Transverse colon (tissue), 4 donors: ENCODE measurements at regions not wholly inside any gene's neighbourhood (a gene's known extent, or its start where the extent isn't known, plus 50 kb on each side); places are given as distances from the start of the nearest gene placed in this dataset.

ENCODE experiments used
- DNase-seq: peaks from one replicate; pipeline ENCODE4 v3.0.0-alpha.2; 2019
- H3K27ac ChIP-seq, 4 donors: fragments of 200-600 bp; sonication (generic); 2 replicates each; pipeline ENCODE4 v1.5.1; 2016 to 2018; ENCODE audit warnings: inconsistent platforms in 4 of 4
- H3K27me3 ChIP-seq: fragments of 200-600 bp; sonication (generic); 2 replicates; pipeline ENCODE4 v1.5.1; 2017; ENCODE audit warnings: inconsistent platforms
- H3K36me3 ChIP-seq, 4 donors: fragments of 200-600 bp; sonication (generic); 2 replicates each; pipeline ENCODE4 v1.5.1; 2017 to 2019; ENCODE audit warnings: inconsistent platforms in 4 of 4
- H3K4me1 ChIP-seq, 4 donors: fragments of 200-600 bp; sonication (generic); 2 replicates each; pipeline ENCODE4 v1.5.1; 2017 to 2020; ENCODE audit warnings: inconsistent platforms in 4 of 4
- H3K4me3 ChIP-seq, 4 donors: fragments of 200-600 bp; sonication (generic); 1 replicate in 1 of 4; 2 replicates in 3 of 4; pipeline versions ENCODE4 v1.5.1 to v1.6.1; 2017 to 2019; ENCODE audit warnings: inconsistent platforms in 4 of 4
- H3K9me3 ChIP-seq, 2 donors: fragments of 200-600 bp; sonication (generic); 2 replicates each; pipeline ENCODE4 v1.5.1; 2017 to 2019; ENCODE audit warnings: inconsistent platforms in 2 of 2
- CTCF ChIP-seq, 5 experiments: fragments of 200-600 bp in 3 of 5; fragments of 450-650 bp in 2 of 5; sonication (generic) in 3 of 5; IDR thresholded peaks; 1 replicate in 2 of 5; 2 replicates in 3 of 5; pipeline ENCODE4 v1.5.1; 2016 to 2017; ENCODE audit warnings: antibody characterized with exemption in 5 of 5, inconsistent platforms in 3 of 5, mild to moderate bottlenecking in 2 of 5, moderate library complexity in 1 of 5
- EP300 ChIP-seq: sonication (generic); formaldehyde crosslinking; IDR thresholded peaks from one replicate; pipeline ENCODE4 v1.6.1; 2017; ENCODE audit warnings: antibody characterized with exemption, low read depth
- POLR2A ChIP-seq: fragments of 450-650 bp; IDR thresholded peaks from one replicate; pipeline ENCODE4 v1.6.1; 2016; ENCODE audit warnings: antibody characterized with exemption, mild to moderate bottlenecking, moderate library complexity
- POLR2AphosphoS5 ChIP-seq, 3 donors: sonication (generic); formaldehyde crosslinking; IDR thresholded peaks; one replicate each; pipeline ENCODE4 v1.6.1; 2016; ENCODE audit warnings: antibody characterized with exemption in 3 of 3
- WGBS, 2 donors: methylation state at CpG; one replicate each; pipeline ENCODE4 v1.1.5; 2018; ENCODE audit warnings: low coverage in 1 of 2; 5-methylcytosine and 5-hydroxymethylcytosine counted together
- in situ Hi-C, 4 donors: fragments of 200-750 bp; cut with MboI; loops; one replicate each; pipeline versions ENCODE4 v1.15.0 to v1.15.1; 2017; ENCODE audit warnings: low sequenced_read_pairs in 3 of 4, low pct_ligation_motif_present in 1 of 4, low pct_unique_long_range_greater_than_20kb in 1 of 4
- intact Hi-C: fragments of 100-400 bp; cut with DNase I; formaldehyde crosslinking; loops from one replicate; pipeline ENCODE4 v1.15.1; 2023; ENCODE audit warnings: low total_unique reads

- H3K4me1 ChIP-seq: no peaks in the 10 kb centered on the region
- 43 to 57% methylated on average over 3 of the region's 3 CpGs for WGBS, 2 donors
- intact Hi-C loops: no loop called here
Observed at GRCh38 chr18:67279988-67280387, 236.5 kb downstream of the DSEL start.

DNA sequence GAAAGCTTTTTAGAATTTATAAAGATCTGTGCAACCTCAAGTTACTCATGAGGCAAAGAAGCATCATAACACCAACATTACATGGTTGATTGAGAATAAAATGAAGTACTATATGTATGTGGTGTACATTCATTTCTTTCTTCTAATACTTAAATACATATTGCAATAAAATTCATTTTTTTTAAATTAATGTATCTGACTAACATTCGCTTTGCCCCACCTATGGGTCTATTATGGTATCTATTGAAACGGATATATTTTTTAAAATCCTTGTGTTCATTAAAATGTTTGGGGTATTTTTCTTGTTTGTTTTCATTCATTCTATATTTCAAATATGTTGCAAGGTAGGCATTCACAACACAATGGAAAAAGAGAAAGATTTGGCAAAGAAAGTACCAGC is 237.5 kb downstream of the DSEL start:
- Histone ChIP-seq H3K27ac (no peak overlapping the region), H3K27me3 (no peaks in the 10 kb centered on the region), H3K4me1 (no peaks in the 10 kb centered on the region), H3K4me3 (no peak overlapping the region), H3K36me3 (peaks cover 0 to 2% (median 0%) of the 10 kb centered on the region in 4 donors), H3K9me3 (no peaks in the 10 kb centered on the region)
- no peak for TF ChIP-seq EP300
- no peak for TF ChIP-seq POLR2AphosphoS5 (IDR thresholded peaks at IDR 0.05)
- no peak for TF ChIP-seq CTCF (IDR thresholded peaks at IDR 0.05)
- no peak for TF ChIP-seq POLR2A
- WGBS, 2 donors: 81 to 83% methylated on average over 2 of the region's 2 CpGs
- in situ Hi-C loops: no loop called here
- intact Hi-C loops: no loop called here
- DNase-seq: no peak

More at GRCh38 chr18:67279988-67280387, 236.5 kb downstream of the DSEL start:
- in situ Hi-C loops: no loop called here
- Histone ChIP-seq H3K4me3 (no peak overlapping the region), H3K27ac (no peak overlapping the region), H3K9me3 (no peaks in the 10 kb centered on the region), H3K36me3 (peaks cover 0 to 2% (median 0%) of the 10 kb centered on the region in 4 donors), H3K27me3 (no peaks in the 10 kb centered on the region)
- no peak for DNase-seq
- TF ChIP-seq POLR2A (no peak), EP300 (no peak), POLR2AphosphoS5 (IDR thresholded peaks at IDR 0.05) (no peak), CTCF (IDR thresholded peaks at IDR 0.05) (no peak)

DNA sequence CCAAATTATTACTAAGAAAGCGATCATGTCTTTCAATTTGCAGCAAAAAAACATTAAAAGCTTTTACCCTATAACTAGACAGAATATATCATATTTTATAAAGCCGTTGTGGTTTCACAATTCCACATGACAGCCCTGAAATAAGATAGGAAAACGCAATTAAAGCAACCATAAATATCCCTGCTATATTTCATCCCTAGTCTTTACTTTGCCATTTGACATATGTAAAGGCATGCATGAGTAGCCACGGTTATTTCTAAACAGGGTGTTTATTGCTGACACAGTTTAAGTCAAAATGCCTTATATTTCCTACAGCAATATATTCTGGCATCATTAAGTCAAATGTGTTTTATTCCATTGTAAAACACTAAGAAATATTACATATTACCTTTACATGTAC is 239.9 kb downstream of the DSEL start:
- intact Hi-C loops (no loop called here), in situ Hi-C loops (no loop called here)
- Histone ChIP-seq H3K4me3 (no peak overlapping the region), H3K27ac (no peak overlapping the region), H3K36me3 (no peaks in the 10 kb centered on the region), H3K9me3 (no peaks in the 10 kb centered on the region), H3K4me1 (no peaks in the 10 kb centered on the region), H3K27me3 (no peaks in the 10 kb centered on the region)
- no peak for DNase-seq
- 57 to 61% methylated on average over 4 of the region's 4 CpGs for WGBS, 2 donors
- no peak for TF ChIP-seq EP300
- no peak for TF ChIP-seq POLR2AphosphoS5 (IDR thresholded peaks at IDR 0.05)
- no peak for TF ChIP-seq CTCF (IDR thresholded peaks at IDR 0.05)
- TF ChIP-seq POLR2A: no peak

DNA sequence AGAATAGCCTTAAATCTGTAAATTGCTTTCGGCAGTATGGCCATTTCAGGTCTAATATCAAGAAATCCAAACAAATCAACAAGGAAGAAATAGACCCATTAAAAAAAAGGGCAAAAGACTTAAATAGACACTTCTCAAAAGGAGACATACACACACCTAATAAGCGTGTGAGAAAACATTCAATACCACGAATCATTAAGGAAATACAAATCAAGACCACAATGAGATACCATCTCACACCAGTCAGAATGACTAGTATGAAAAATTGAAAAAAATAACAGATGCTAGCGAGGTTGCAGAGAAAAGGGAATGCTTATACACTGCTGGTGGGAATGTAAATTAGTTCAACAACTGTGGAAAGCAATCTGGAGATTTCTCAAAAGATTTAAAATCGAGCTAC is 243.2 kb downstream of the DSEL start:
- no peaks in the 10 kb centered on the region for H3K27me3 ChIP-seq
- DNase-seq: no peak
- in situ Hi-C loops: no loop called here
- H3K9me3 ChIP-seq: no peaks in the 10 kb centered on the region
- WGBS, 2 donors: 67% methylated on average over 5 of the region's 5 CpGs
- H3K36me3 ChIP-seq: no peaks in the 10 kb centered on the region
- intact Hi-C loops: no loop called here
- H3K4me1 ChIP-seq: no peaks in the 10 kb centered on the region
- H3K4me3 ChIP-seq: no peak overlapping the region
- TF ChIP-seq POLR2AphosphoS5 (IDR thresholded peaks at IDR 0.05): no peak
- no peak for TF ChIP-seq EP300
- TF ChIP-seq CTCF (IDR thresholded peaks at IDR 0.05): no peak
- no peak for TF ChIP-seq POLR2A
- H3K27ac ChIP-seq: no peak overlapping the region
